ENCODE measurements at regions not wholly inside any gene's neighbourhood (a gene's known extent, or its start where the extent isn't known, plus 50 kb on each side); places are given as distances from the start of the nearest gene placed in this dataset.
A peak's percentile ranks its signal among the peaks of the same experiment; 100 is the strongest.

- H3K9me3 ChIP-seq (ENCODE audit: low read depth), result no peaks in the 10 kb centered on the region
- H3K27me3 ChIP-seq (replicated peaks; ENCODE audit: insufficient read depth), result no peaks in the 10 kb centered on the region
- 93 to 96% methylated on average over 3 of the region's 3 CpGs for WGBS, 2 experiments (ENCODE audit: low coverage in 1 of 2, low lambda C conversion rate in 2 of 2, missing lambda C conversion rate in 2 of 2)
- no peaks in the 10 kb centered on the region for H3K79me2 ChIP-seq (ENCODE audit: insufficient read depth)
- H3K4me3 ChIP-seq, result no peak overlapping the region
- no peak overlapping the region for H3K4me2 ChIP-seq (ENCODE audit: unreplicated experiment)
- no peaks in the 10 kb centered on the region for H3K9me2 ChIP-seq (ENCODE audit: insufficient read depth)
- H3K36me3 ChIP-seq (ENCODE audit: low read depth), result no peaks in the 10 kb centered on the region
- no peak for DNase-seq
- in situ Hi-C loops (cut with MboI), result no loop called here
- no peak overlapping the region for H3K27ac ChIP-seq
- TF ChIP-seq EZH2phosphoT487 (IDR thresholded peaks at IDR 0.05; ENCODE audit: insufficient read depth, low read depth) (no peak), EZH2 (IDR thresholded peaks at IDR 0.05; ENCODE audit: insufficient read depth, poor library complexity, severe bottlenecking) (no peak)
- no peaks in the 10 kb centered on the region for H4K20me1 ChIP-seq (ENCODE audit: insufficient read depth)
- H3K9ac ChIP-seq, result no peak overlapping the region
- H3K4me1 ChIP-seq (ENCODE audit: insufficient read depth), result peaks cover 12% of the 10 kb centered on the region
- H2AFZ ChIP-seq, result no peak overlapping the region
- H3F3A ChIP-seq (ENCODE audit: insufficient read depth), result no peaks in the 10 kb centered on the region
Measured at GRCh38 chr6:56327946-56328727, 80.8 kb upstream of the COL21A1 start.

- 33 to 40% methylated on average over 6 of the region's 6 CpGs for WGBS, 2 experiments (ENCODE audit: low coverage in 1 of 2, low lambda C conversion rate in 2 of 2, missing lambda C conversion rate in 2 of 2)
- no peaks in the 10 kb centered on the region for H3F3A ChIP-seq (ENCODE audit: insufficient read depth)
- H3K79me2 ChIP-seq (ENCODE audit: insufficient read depth), result no peaks in the 10 kb centered on the region
- H3K36me3 ChIP-seq (ENCODE audit: low read depth), result no peaks in the 10 kb centered on the region
- H3K4me1 ChIP-seq (ENCODE audit: insufficient read depth), result peaks cover 4% of the 10 kb centered on the region
- no peak for TF ChIP-seq EZH2phosphoT487 (IDR thresholded peaks at IDR 0.05; ENCODE audit: insufficient read depth, low read depth)
- TF ChIP-seq EZH2 (IDR thresholded peaks at IDR 0.05; ENCODE audit: insufficient read depth, poor library complexity, severe bottlenecking), result no peak
- H2AFZ ChIP-seq, result no peak overlapping the region
- no peaks in the 10 kb centered on the region for H3K27me3 ChIP-seq (replicated peaks; ENCODE audit: insufficient read depth)
- H3K9me2 ChIP-seq (ENCODE audit: insufficient read depth), result no peaks in the 10 kb centered on the region
- no peak overlapping the region for H3K27ac ChIP-seq
- in situ Hi-C loops (cut with MboI), result no loop called here
- no peaks in the 10 kb centered on the region for H3K9me3 ChIP-seq (ENCODE audit: low read depth)
- no peak overlapping the region for H3K4me2 ChIP-seq (ENCODE audit: unreplicated experiment)
- no peaks in the 10 kb centered on the region for H4K20me1 ChIP-seq (ENCODE audit: insufficient read depth)
- H3K9ac ChIP-seq, result no peak overlapping the region
- H3K4me3 ChIP-seq, result no peak overlapping the region
- DNase-seq, result no peak
Measured at GRCh38 chr6:56324396-56324795, 77.0 kb upstream of the COL21A1 start.

GRCh38 chr6:56318851-56319250 lies 71.5 kb upstream of the COL21A1 start:
- H3K36me3 ChIP-seq (ENCODE audit: low read depth), result no peaks in the 10 kb centered on the region
- no peaks in the 10 kb centered on the region for H4K20me1 ChIP-seq (ENCODE audit: insufficient read depth)
- H3K4me3 ChIP-seq, result no peak overlapping the region
- no peak overlapping the region for H3K27ac ChIP-seq
- H3K4me1 ChIP-seq (ENCODE audit: insufficient read depth), result no peaks in the 10 kb centered on the region
- 91 to 92% methylated on average over 2 of the region's 2 CpGs for WGBS, 2 experiments (ENCODE audit: low coverage in 1 of 2, low lambda C conversion rate in 2 of 2, missing lambda C conversion rate in 2 of 2)
- DNase-seq, result no peak
- TF ChIP-seq EZH2phosphoT487 (IDR thresholded peaks at IDR 0.05; ENCODE audit: insufficient read depth, low read depth), result no peak
- TF ChIP-seq EZH2 (IDR thresholded peaks at IDR 0.05; ENCODE audit: insufficient read depth, poor library complexity, severe bottlenecking), result no peak
- H3K79me2 ChIP-seq (ENCODE audit: insufficient read depth), result no peaks in the 10 kb centered on the region
- no peak overlapping the region for H3K9ac ChIP-seq
- H2AFZ ChIP-seq, result no peak overlapping the region
- no peaks in the 10 kb centered on the region for H3K9me2 ChIP-seq (ENCODE audit: insufficient read depth)
- H3K4me2 ChIP-seq (ENCODE audit: unreplicated experiment), result no peak overlapping the region
- no peaks in the 10 kb centered on the region for H3F3A ChIP-seq (ENCODE audit: insufficient read depth)
- in situ Hi-C loops (cut with MboI), result no loop called here
- no peaks in the 10 kb centered on the region for H3K27me3 ChIP-seq (replicated peaks; ENCODE audit: insufficient read depth)
- no peaks in the 10 kb centered on the region for H3K9me3 ChIP-seq (ENCODE audit: low read depth)

GRCh38 chr6:56314683-56315523 lies 67.5 kb upstream of the COL21A1 start:
- DNase-seq, result peak; percentile 57
- 64% methylated on average over 11 of the region's 11 CpGs for WGBS, 2 experiments (ENCODE audit: low coverage in 1 of 2, low lambda C conversion rate in 2 of 2, missing lambda C conversion rate in 2 of 2)

More at GRCh38 chr6:56314683-56315523, 67.5 kb upstream of the COL21A1 start:
- Histone ChIP-seq H3K79me2 (ENCODE audit: insufficient read depth) (no peaks in the 10 kb centered on the region), H3K27ac (no peak overlapping the region), H3K4me3 (no peak overlapping the region), H3K9me2 (ENCODE audit: insufficient read depth) (no peaks in the 10 kb centered on the region), H4K20me1 (ENCODE audit: insufficient read depth) (no peaks in the 10 kb centered on the region), H3K27me3 (replicated peaks; ENCODE audit: insufficient read depth) (no peaks in the 10 kb centered on the region), H3K9me3 (ENCODE audit: low read depth) (no peaks in the 10 kb centered on the region), H3K36me3 (ENCODE audit: low read depth) (no peaks in the 10 kb centered on the region), H3K4me1 (ENCODE audit: insufficient read depth) (no peaks in the 10 kb centered on the region; the same call in 1 of the 2 replicates), H3F3A (ENCODE audit: insufficient read depth) (no peaks in the 10 kb centered on the region), H3K9ac (no peak overlapping the region), H2AFZ (no peak overlapping the region), H3K4me2 (ENCODE audit: unreplicated experiment) (no peak overlapping the region)
- in situ Hi-C loops (cut with MboI), result no loop called here
- TF ChIP-seq EZH2phosphoT487 (IDR thresholded peaks at IDR 0.05; ENCODE audit: insufficient read depth, low read depth) (no peak), EZH2 (IDR thresholded peaks at IDR 0.05; ENCODE audit: insufficient read depth, poor library complexity, severe bottlenecking) (no peak)
